Skeletal muscle tissue (tissue), 3 donors: ENCODE measurements at regions not wholly inside any gene's neighbourhood (a gene's known extent, or its start where the extent isn't known, plus 50 kb on each side); places are given as distances from the start of the nearest gene placed in this dataset.

ENCODE experiments used
- H3K27ac ChIP-seq: one replicate; pipeline ENCODE4 v1.7.0; 2013; ENCODE audit warnings: mild to moderate bottlenecking, low read depth, low read length, inconsistent platforms
- H3K27me3 ChIP-seq, 3 donors: one replicate each; pipeline ENCODE4 v1.7.0; 2013; ENCODE audit warnings: low read length in 3 of 3; ENCODE audit not compliant: control insufficient read depth in 3 of 3, insufficient read depth in 3 of 3
- H3K36me3 ChIP-seq, 3 donors: one replicate each; pipeline ENCODE4 v1.7.0; 2013; ENCODE audit warnings: low read length in 3 of 3; ENCODE audit not compliant: control insufficient read depth in 3 of 3, insufficient read depth in 3 of 3
- H3K4me1 ChIP-seq, 3 donors: one replicate each; pipeline ENCODE4 v1.7.0; 2013; ENCODE audit warnings: low read length in 3 of 3, mild to moderate bottlenecking in 3 of 3; ENCODE audit not compliant: control insufficient read depth in 3 of 3, insufficient read depth in 3 of 3
- H3K4me3 ChIP-seq, 3 donors: one replicate each; pipeline ENCODE4 v1.7.0; 2013; ENCODE audit warnings: low read length in 3 of 3
- H3K9ac ChIP-seq, 3 donors: one replicate each; pipeline ENCODE4 v1.7.0; 2013; ENCODE audit warnings: low read length in 3 of 3, mild to moderate bottlenecking in 3 of 3, moderate library complexity in 2 of 3, low read depth in 1 of 3
- H3K9me3 ChIP-seq, 3 donors: one replicate each; pipeline ENCODE4 v1.7.0; 2013; ENCODE audit warnings: low read length in 3 of 3; ENCODE audit not compliant: control insufficient read depth in 3 of 3
- donor health status: Osteomylitis.

DNA sequence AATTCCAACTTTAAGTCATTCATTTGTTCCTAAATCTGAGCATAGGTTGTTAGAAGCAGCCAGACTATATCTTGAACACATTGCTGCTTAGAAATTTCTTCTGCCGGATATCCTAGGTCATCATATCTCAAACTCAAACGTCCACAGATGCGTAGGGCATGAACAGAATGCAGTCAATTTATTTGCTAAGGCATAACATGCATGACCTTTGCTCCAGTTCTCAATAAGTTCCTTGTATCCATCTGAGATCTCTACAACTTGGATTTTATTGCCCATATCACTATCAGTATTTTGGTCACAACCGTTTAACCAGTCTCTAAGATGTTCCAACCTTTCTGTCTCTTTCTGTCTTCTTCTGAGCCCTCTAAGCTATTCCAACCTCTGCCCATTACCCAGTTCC lies 210.9 kb upstream of the MANEA start:
- H3K4me1 ChIP-seq = no peaks in the 10 kb centered on the region
- no peaks in the 10 kb centered on the region for H3K36me3 ChIP-seq
- H3K27ac ChIP-seq = no peak overlapping the region
- H3K4me3 ChIP-seq = no peak overlapping the region
- no peaks in the 10 kb centered on the region for H3K27me3 ChIP-seq
- H3K9me3 ChIP-seq = no peaks in the 10 kb centered on the region
- no peak overlapping the region for H3K9ac ChIP-seq

DNA sequence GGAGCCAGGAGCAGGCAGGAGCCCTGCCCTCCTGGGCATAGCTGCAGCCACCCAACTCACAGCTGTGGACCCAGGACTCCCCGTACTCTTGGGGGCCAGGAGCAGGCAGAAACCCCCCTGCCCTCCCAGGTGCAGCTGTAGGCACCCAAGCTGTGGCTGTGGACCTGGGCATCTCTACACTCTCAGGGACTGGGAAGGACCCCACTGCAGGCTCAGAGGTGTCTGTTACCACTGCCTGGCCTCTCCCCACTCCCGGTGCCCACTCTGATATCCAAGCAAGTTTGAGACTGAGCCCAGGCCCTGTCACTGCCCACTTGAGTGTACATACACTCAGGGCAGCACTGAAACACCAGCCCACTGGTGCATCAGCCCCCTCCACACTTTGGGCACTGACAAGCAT lies 193.5 kb upstream of the MANEA start:
- H3K9me3 ChIP-seq = no peaks in the 10 kb centered on the region
- H3K4me1 ChIP-seq = no peaks in the 10 kb centered on the region
- no peak overlapping the region for H3K27ac ChIP-seq
- H3K9ac ChIP-seq = no peak overlapping the region
- H3K27me3 ChIP-seq = no peaks in the 10 kb centered on the region
- H3K36me3 ChIP-seq = no peaks in the 10 kb centered on the region
- H3K4me3 ChIP-seq = no peak overlapping the region

DNA sequence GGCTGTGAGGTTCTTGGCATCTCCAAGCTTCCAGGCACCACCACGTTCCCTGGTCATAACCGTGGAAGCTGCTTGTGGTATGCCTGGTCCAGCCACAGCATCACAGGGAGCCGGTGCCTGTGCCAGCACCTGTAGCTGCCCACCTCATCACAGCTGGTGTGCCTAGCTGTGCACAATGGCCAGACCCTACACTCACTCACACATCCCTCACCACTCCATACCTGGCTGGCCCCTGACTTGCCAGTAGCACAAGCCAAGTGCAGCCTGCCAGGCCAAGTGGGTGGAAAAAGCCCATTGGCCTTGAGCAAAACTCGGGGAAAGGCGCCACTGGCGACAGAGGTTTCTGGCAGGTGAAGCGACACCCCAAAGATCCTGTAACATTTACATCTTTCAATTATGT lies 192.3 kb upstream of the MANEA start:
- H3K9ac ChIP-seq = no peak overlapping the region
- H3K4me1 ChIP-seq = no peaks in the 10 kb centered on the region
- H3K9me3 ChIP-seq = no peaks in the 10 kb centered on the region
- H3K27me3 ChIP-seq = no peaks in the 10 kb centered on the region
- H3K36me3 ChIP-seq = no peaks in the 10 kb centered on the region
- no peak overlapping the region for H3K27ac ChIP-seq
- H3K4me3 ChIP-seq = no peak overlapping the region

DNA sequence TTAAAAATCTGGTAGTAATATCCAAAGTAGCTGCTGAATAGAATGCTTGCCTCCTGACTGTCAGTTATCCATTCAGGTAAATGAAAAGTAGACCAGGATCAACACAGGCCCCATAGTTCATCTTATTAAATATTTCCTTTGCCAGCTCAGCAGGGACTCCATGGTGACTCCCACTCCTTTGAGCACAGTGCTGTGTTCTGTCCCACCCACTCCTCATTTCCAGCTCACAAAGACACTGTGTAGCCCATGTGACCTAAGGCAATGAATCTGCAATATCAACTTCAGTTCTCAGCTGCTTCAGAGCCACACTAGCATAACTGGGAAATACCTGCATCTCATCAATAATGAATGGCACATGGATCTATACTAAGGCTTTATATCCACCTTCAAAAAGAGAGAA lies 189.5 kb upstream of the MANEA start:
- H3K27me3 ChIP-seq = no peaks in the 10 kb centered on the region
- no peak overlapping the region for H3K27ac ChIP-seq
- H3K9ac ChIP-seq = no peak overlapping the region
- no peaks in the 10 kb centered on the region for H3K36me3 ChIP-seq
- H3K4me1 ChIP-seq = no peaks in the 10 kb centered on the region
- no peaks in the 10 kb centered on the region for H3K9me3 ChIP-seq
- H3K4me3 ChIP-seq = no peak overlapping the region

DNA sequence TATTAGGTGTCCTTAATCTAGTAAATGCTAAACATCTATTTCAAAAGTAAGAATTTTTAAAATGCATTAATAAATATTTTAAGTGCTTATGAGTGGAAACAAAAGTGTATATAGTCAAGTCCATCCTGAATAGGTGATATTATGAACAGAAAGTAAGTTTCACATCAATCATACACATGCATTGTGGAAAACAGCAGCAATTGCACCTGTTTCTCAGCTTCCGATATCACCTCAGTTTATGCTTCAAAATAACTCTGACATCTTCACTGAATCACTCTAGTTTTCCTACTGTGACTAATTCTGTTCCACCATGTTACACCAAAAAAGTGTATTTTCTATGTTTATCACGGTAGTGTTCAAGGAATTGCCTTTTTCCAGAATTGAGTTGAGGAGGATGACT lies 172.6 kb upstream of the MANEA start:
- no peak overlapping the region for H3K9ac ChIP-seq
- H3K27ac ChIP-seq = no peak overlapping the region
- H3K27me3 ChIP-seq = peaks cover 0 to 3% (median 0%) of the 10 kb centered on the region in 3 donors
- no peaks in the 10 kb centered on the region for H3K36me3 ChIP-seq
- H3K4me1 ChIP-seq = no peaks in the 10 kb centered on the region
- H3K9me3 ChIP-seq = no peaks in the 10 kb centered on the region
- H3K4me3 ChIP-seq = no peak overlapping the region

DNA sequence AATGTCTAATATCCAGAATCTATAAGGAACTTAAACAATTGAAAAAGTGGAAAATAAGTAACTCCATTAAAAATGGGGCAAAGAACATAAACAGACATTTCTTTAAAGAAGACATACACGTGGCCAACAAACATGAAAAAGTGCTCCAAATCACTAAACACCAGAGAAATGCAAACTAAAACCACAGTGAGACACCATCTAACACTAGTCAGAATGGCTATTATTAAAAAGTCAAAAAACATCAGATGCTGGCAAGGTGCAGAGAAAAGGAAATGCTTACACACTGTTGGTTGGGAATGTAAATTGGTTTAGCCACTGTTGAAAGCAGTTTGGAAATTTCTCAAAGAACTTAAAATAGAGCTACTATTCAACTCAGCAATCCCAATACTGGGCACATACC lies 169.2 kb upstream of the MANEA start:
- H3K27me3 ChIP-seq = no peaks in the 10 kb centered on the region
- no peaks in the 10 kb centered on the region for H3K4me1 ChIP-seq
- no peak overlapping the region for H3K4me3 ChIP-seq
- H3K9ac ChIP-seq = no peak overlapping the region
- H3K36me3 ChIP-seq = no peaks in the 10 kb centered on the region
- no peak overlapping the region for H3K27ac ChIP-seq
- H3K9me3 ChIP-seq = no peaks in the 10 kb centered on the region

DNA sequence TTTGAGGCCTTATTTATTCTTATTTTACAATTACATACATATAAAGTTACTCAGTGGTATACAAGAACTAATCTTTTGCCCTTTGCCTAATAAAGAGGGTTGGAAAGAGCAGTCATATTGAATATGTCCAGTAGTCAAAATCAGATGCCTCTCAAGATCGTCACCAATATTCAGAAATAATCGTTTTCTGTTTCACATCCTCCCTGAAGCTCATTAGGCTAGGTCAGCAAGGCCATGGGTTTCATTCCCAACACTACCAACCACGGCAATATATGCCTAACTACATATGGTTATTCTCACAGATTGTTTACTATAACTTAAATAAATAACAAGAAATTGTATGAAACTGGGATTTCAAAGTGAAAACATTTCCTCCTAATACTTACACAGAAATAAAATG lies 167.2 kb upstream of the MANEA start:
- H3K27ac ChIP-seq = no peak overlapping the region
- no peaks in the 10 kb centered on the region for H3K36me3 ChIP-seq
- no peaks in the 10 kb centered on the region for H3K4me1 ChIP-seq
- no peak overlapping the region for H3K9ac ChIP-seq
- H3K4me3 ChIP-seq = no peak overlapping the region
- H3K27me3 ChIP-seq = no peaks in the 10 kb centered on the region
- H3K9me3 ChIP-seq = no peaks in the 10 kb centered on the region

DNA sequence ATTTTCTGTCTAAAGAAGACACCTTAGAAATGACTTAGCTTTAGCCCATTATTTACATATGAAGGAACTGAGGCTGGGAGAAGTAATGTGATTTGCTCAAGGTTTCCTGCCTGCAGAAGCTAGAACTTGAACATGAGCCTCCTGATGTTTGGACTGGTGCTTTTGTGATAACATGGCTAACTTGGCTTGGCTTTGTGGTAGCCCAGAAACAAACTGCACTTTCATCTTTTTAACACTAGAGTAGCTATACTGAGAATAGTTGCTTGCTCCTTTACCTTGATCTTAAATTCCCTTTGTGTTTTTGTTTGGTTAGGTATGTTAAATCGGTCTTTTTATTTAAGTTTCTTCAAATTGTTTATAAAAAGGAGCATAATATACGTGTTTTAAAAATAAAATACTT lies 163.5 kb upstream of the MANEA start:
- no peak overlapping the region for H3K9ac ChIP-seq
- no peaks in the 10 kb centered on the region for H3K4me1 ChIP-seq
- H3K36me3 ChIP-seq = no peaks in the 10 kb centered on the region
- H3K27me3 ChIP-seq = no peaks in the 10 kb centered on the region
- H3K27ac ChIP-seq = no peak overlapping the region
- H3K4me3 ChIP-seq = no peak overlapping the region
- no peaks in the 10 kb centered on the region for H3K9me3 ChIP-seq

DNA sequence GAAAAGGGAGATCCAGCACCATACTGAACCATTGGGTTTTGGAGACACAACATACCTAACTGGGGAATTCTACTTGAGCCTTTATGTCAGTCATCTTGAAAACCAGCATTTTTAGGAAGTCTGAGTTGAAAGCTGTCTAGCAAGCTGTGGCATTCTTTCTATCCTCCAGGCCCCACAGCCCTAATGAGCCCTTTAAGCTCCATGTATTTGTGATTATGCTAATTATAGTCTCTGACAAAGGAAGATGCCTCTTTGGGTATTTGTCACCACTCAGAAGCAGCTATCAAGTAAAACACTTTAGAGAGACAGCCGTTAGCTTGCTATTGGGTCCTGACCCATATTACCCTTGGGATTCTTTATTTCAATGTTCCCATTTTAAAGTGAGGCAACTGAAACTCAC lies 159.5 kb upstream of the MANEA start:
- Histone ChIP-seq H3K9ac (no peak overlapping the region), H3K27ac (no peak overlapping the region), H3K4me1 (no peaks in the 10 kb centered on the region), H3K9me3 (peaks cover 0 to 3% (median 0%) of the 10 kb centered on the region in 3 donors), H3K27me3 (no peaks in the 10 kb centered on the region), H3K36me3 (no peaks in the 10 kb centered on the region), H3K4me3 (no peak overlapping the region)

DNA sequence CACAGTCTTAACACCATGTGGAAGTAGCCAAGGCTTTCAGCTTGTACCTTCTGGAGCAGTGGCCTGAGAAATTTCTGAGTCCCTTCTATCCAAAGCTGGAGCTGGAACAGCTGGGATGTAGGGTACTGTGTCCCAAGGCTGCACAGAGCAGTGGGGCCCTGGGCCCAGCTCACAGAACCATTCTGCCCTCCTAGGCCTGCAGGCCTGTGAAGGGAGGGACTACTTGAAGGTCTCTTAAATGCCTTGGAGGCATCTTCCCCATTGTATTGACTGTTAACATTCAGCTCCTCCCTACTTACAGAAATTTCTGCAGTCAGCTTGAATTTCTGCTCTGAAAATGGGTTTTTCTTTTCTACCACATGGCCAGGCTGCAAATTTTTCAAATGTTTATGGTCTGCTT lies 156.5 kb upstream of the MANEA start:
- H3K27ac ChIP-seq = no peak overlapping the region
- no peaks in the 10 kb centered on the region for H3K36me3 ChIP-seq
- H3K27me3 ChIP-seq = no peaks in the 10 kb centered on the region
- no peak overlapping the region for H3K9ac ChIP-seq
- H3K9me3 ChIP-seq = peaks cover 0 to 3% (median 0%) of the 10 kb centered on the region in 3 donors
- no peaks in the 10 kb centered on the region for H3K4me1 ChIP-seq
- H3K4me3 ChIP-seq = no peak overlapping the region

DNA sequence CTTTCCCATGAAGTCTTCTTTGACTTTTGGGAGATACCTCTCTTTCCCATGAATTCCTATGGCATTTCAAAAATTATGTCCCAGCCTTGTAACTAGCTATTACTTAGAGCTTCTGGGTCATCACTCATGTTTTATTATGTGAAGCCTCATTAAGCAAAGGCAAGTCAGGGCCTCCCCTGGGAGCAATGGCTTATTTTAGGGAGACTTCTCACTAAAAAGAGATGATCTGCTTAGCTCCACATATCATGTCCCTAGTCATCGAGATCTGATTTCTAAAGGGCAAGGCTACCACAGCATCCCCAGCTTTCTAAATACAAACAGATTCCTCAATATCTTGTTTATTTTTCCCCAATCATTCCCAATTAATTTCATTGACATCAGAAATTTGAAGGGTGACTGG lies 154.0 kb upstream of the MANEA start:
- no peaks in the 10 kb centered on the region for H3K4me1 ChIP-seq
- no peak overlapping the region for H3K27ac ChIP-seq
- no peak overlapping the region for H3K9ac ChIP-seq
- H3K9me3 ChIP-seq = peaks cover 0 to 3% (median 0%) of the 10 kb centered on the region in 3 donors
- H3K36me3 ChIP-seq = no peaks in the 10 kb centered on the region
- no peak overlapping the region for H3K4me3 ChIP-seq
- no peaks in the 10 kb centered on the region for H3K27me3 ChIP-seq
